NCI-H1048 (cell line): ENCODE measurements at regions not wholly inside any gene's neighbourhood (a gene's known extent, or its start where the extent isn't known, plus 50 kb on each side); places are given as distances from the start of the nearest gene placed in this dataset.

Experiments
- DNase-seq: peaks from one replicate; lab custom pipeline; 2025; lab: John Stamatoyannopoulos, UW

DNA sequence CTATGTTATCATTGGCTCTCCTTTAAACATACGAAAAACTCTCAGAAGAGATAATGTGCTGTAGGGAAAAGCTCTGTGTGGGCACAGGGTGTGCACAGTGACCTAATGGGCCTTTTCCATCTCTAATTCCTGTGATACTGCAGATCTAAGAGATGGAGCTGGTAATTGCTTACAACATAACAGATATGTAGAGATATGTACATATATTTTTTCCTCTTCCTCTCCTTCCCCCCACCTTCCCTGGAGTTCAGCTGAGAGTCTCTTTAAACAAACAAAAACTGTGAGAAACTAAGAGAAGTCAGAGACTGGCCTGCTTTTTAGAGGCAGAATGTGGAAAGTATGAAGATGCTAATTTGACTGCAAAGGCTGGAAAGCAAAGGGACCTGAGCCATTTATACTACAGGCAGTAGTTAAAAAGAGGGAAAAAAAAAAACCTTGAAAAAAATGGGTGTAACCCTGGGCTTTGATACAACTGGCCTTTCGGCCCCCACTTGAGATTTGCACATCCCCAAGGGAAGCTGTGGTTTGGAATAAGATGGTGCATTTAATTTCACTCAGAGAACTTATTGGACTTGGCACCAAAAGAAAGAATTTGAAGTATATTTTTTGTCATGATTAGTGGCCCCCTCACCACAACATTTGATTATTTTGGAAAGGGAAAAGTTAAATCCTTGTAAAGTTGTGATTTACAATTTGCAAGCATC, 502.2 kb upstream of the ZEB2 start:
- DNase-seq, result no peak

DNA sequence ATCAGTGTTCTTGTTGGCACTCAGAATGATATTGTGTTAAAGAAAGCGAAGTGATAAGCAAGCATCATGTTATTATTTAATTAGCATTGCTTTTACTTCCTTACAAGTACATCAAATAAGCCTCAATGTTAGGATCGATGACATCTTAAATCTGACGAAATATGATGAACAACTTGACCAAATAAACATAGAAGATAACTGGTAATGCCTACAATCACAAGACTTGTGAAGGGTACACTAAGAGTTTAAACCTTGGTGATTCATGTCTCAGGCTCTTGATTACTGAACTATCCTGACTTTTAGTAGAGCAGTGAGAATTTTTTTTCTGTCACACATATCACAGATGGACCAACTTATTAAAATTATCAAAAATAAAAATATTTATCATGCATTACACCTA, 500.8 kb upstream of the ZEB2 start:
- no peak for DNase-seq

DNA sequence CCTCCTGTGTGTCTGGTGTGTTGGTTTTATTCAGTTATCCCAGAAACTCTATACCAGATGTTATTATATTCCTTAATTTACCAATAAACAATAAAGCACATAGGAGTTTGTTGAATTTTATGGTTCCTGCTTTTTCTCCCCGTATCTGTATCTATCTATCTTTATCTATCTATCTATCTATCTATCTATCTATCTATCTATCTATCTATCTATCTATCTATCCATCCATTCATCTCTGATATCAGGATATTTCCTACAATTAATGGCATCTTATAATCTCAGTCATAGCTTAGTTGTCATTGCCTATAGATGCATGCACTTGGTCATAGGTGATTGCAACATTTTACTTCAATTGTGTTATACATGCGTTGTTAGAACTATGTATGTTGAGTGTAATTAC, 500.2 kb upstream of the ZEB2 start:
- no peak for DNase-seq

DNA sequence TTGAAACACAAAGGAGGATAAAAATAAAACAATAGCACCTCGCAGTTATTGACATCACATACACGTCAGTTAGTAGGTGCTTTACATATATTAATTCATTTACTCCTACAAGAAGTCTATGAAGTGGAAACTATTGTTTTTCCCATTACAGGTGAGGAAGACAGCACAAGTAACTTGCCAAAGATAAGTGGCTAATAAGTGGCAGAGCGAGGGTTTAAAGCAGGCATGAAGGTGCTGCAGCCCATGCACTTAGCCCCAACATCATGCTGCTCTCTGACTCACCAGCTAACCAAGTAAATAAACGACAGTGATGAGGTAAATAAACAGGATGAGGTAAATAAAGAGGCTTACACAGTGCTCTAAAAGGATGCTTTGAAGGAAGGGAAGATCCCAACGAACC, 498.6 kb upstream of the ZEB2 start:
- DNase-seq, result no peak

DNA sequence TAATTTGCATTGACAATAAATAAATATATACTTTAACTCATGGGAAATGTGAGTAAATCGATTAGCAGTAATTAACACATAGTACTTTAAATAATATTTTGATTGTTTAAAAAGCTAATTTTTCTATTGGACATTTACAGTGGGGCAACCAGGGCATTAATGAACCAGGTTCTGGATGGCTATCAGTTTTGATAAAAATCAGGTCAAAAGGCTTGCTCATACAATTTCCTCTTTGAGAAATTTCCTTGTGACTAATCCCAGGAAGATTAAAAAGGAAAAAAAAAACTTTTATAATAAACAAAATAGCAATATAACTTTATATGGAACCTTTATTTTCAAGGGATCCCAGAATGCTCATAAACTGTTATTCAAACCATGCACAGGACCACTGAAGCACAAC, 497.2 kb upstream of the ZEB2 start:
- no peak for DNase-seq

DNA sequence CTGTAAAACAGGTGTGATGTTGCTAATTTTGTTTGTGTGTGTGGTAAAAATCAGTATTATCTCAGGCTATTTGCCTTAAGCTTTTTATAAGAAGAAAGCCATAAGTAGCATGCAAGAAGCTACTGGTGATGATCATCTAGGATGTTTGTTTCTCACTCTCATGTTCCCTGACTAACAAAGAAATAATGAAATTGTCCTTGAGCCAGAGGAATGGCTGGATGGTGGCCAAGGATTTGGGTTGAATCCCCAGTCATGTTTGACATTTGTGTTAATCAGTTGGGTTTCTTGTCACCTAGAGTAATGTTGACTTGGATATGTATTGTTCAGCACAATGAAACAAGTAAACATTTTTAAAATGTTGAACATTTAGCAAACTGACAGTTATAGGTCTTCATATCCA, 496.8 kb upstream of the ZEB2 start:
- DNase-seq, result no peak

DNA sequence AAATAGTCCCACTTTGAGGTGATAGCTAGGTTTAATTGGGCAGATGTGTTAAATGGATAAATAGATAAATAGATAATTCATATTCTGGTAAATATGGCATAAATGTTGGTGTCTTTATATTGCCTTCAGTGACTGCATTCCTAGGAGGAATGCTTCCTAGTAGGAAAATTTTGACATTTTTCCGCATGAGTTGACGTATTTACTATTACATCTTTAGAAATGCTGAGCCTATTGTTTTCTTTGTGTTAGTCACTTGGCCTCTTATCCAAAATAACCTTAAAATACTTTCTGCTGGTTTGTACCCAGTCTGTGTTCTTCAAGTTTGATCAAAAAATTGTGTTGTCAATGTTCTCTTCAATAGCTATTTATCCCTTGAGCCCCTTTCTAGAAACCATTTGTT, 495.6 kb upstream of the ZEB2 start:
- DNase-seq, result no peak

DNA sequence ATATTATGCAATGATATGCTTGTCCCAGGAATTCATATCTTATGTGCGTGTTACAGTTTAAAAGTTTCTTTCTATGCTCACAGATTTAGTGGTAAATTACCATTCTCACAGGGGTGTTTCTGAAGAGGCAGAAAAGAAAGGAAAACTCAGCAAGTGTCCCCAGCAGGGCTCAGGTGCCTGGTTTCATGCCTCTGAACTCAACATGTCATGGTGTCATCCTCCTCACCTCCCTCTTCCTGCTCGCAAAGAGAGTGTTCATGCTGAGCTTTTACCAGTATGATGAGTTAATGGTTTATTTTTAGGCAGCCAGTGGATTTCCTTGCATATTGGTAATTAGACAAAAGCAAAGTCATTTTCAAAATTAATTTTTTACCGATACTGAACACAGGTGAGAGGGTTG, 492.9 kb upstream of the ZEB2 start:
- DNase-seq, result no peak

DNA sequence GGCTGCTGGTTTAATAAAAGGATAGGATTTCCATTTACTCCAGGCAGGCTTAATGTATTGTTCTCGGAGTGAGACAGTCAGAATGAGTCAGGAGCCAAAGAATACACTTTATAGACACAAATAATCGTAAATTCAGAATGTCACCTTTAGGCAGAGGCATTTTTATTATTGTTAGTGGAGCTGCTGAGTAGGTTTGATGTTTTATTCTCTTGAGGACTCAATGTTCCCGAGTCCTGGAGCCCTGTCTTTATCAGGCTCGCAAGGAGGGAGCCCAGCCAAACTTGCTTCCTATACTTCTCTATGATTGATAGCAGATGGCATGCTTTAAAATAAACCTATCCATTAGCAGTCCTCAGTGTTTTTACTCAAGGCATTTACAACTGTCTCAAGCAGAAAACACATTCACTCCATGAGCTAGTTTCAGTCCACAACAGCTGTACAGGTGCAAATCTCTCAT, 492.3 kb upstream of the ZEB2 start:
- DNase-seq, result no peak

DNA sequence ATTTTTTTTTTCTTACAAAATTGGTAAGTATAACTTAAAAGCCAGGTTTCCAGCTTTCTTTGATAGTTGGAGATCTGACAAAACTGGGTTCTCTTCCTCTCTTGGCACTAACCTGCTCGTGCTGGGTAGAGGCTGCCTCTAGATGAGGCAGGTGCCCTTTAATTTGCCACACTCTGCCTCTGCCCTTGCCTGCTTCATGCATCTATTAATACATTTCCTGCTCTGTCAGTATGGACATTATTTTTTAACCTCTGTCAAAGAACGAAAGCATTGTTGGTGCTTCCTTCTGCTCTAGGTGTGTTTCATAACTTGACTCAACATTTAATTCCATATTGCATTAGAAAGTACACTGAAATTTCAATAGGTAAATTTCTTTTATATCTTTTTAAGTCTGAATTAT, 490.7 kb upstream of the ZEB2 start:
- no peak for DNase-seq

DNA sequence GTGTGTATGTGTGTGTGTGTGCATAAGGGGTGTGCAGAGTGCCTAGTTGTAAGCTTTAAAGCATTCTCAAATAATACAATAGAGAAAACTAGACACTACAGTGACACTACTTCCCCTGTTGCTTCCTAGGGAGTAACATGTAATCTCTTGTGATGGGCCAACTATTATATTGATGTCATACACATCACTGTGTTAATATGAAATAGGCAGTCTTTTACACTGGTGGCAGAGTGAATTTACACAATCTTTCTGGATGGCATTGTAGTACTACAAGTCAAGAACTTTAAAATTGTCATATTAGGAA, 488.0 kb upstream of the ZEB2 start:
- DNase-seq, result no peak

DNA sequence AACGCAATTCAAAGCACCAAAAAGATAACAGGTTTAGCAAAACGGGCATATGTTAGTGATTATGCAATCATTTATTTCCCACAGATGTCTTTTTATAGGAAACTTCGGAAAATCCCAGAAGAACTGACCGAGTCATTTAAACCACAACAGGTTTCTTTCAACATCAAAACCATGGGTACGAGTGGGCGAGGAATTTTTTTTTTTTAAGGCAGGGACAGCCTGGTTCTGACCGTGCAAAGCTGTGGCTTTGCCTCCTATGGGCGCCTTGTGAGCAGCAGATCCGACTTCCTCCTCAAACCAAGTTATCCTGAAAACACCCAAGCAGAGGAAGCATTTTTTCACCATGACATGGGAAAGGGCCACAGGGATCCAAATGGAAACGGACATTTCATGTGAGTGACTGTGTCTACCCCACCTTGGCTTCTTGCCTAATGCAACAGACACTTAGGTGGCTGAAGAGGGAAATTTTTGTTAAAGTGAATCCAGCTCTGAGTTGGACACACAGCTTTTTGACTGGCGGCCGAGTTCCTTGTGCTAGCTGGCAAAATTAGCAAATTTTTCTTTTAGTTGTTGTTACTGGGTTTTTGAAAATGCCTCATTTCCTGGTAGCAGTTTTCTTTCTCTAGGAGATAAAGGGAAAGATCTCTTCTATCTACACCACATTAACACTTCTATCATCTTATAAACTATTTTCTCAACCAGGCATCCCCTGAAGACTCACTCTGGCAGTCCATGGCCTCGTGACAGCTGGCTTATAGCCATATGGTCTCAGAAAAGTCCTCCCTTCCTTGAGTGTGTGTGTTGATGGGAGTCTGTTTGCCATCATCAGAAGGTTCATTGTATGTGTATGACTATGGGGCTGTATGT, 487.4 kb upstream of the ZEB2 start:
- DNase-seq, result no peak

DNA sequence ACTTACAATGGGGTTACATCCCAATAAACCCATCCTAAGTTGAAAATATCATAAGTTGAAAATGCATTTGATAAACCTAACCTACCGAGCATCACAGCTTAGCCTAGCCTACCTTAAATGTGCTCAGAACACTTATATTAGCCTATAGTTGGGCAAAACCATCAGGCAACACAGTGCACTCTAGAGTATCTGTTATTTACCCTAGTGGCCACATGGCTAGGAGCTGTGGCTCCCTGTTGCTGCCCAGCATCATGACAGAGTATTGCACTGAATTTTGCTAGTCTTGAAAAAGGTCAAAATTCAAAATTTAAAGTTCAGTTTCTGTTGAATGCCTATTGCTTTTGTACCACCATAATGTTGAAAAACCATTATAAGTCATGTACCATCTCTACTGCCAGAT, 482.7 kb upstream of the ZEB2 start:
- DNase-seq, result no peak

DNA sequence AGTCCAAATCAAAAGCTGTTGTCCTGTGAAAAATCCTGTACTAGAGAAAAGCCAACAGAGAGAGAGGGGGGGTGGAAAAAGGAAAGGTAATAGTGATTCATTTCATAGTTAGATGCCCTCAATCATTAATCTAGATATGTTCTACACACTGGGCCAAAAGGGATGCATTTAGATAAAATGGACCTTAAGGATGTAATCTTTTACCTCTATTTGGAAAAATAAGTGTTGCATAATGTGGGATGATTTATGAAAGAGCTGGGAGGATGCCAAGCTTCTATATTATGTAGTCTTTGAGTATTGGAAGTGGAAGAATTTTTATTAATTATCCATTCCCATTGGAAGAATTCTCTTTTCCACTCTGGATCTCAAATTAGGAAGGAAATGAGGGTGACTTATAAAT, 480.5 kb upstream of the ZEB2 start:
- no peak for DNase-seq

DNA sequence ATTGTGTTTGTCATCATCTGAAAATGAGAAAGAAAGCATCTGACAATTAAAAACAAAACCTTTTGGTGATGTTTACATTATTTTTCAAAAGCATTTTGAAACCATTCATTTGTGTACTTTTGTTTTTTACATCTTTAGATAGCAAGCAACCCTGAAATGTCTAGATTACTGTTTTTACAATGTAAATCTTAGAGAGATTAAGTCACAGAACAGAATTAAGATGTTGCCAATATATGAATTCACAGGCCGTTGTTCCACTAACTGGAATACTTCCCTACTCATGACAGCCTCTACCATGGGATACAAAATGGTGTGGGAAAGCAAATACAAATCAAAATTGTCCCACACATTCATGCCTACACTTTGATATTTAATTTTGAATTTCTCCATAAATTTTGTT, 480.0 kb upstream of the ZEB2 start:
- no peak for DNase-seq

DNA sequence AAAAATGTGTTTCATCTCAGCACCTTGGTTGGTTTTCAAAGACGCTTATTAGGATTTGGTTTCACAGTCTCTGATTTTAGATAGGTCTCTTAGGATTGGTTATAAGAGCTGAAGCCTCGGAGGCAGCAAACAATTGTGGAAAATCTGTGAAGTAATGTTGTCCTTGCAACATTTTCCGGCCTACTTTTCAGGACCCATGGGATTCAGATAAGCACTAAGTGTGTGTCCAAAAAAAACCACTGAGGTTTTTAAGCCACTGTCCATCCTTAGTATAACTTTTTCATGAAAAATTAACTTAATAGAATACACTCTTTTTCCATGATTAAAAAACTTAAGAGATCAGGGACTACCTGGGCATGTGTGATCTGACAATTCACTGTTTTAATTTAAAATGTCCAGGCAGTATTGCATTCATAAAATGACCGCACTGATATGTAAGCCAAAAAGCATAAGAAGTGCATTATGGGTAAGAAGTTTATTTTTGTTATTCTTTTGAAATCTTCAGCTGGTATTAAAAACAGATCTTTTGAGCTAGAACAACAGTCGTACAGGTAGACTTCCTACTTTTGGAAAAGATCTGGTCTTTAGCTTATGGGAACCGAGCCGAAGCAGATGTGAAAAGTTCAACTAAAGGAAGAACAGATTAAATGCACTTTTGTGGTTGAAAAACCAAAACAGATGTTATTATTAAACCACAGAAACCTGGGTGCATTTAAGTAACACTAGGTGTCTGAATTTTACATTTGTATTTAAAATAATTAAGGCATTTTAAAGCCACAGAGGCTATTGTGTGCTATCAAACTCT, 479.4 kb upstream of the ZEB2 start:
- no peak for DNase-seq

DNA sequence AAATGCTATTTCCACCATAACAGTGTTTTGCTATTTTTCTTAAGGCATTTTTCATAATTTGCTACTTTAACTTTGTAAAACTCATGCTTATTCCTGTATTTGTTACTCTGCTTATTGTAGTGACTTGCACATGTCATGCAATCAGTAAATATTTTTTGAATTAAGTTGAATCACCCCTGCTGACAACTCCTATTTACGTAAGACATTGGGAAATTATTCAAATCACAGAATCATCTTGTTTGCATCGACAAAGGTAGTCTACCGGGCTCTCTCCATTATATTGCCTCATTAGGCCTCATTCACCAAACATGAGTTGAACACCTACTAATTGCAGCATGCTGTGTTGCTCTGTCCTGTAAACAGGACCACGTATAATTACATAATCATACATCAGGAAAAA, 478.5 kb upstream of the ZEB2 start:
- DNase-seq, result no peak

DNA sequence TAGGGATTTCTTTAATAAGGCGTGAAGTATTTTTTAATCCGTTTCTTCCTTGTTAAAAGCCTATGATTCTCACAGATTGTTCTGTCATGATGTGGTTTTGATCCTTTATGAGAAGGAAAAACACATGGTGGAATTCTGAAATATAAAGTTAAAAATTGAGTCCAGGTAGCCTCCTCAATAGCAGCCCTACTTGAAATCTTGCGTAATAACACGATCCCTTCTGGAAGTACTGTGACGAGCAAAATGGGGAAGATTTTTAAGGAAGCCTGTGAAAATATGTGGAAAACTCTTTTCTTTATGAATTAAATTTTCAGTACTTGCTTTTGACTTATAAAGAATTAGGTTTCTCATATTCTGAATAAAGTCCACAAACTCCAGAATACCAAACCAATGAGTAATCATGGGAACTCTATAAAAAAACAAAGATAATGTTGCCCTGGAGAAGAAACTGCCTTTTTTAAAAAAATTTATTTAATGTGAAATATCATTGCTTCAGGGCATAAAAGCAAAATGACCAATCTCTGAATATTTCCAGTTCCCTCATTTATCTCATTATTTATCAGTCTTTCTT, 476.4 kb upstream of the ZEB2 start:
- DNase-seq, result no peak

DNA sequence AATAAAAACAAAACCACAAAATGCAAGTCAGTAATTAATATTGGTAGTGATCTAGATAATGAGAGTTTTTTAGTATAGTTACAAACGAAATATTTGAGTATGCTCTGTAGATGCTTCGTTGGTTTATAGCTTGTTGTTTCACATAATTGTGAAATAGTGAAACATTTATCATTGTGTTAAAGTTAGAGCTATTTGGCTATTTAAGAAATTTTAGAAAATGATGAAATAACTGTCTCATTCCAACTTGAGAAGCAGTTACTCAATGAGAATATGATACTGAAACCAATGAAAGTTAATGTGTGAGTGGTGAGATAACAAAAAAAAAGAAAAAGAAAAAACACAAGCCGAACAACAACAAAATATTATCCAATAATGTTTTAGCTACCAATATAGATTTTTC, 475.6 kb upstream of the ZEB2 start:
- DNase-seq, result no peak

DNA sequence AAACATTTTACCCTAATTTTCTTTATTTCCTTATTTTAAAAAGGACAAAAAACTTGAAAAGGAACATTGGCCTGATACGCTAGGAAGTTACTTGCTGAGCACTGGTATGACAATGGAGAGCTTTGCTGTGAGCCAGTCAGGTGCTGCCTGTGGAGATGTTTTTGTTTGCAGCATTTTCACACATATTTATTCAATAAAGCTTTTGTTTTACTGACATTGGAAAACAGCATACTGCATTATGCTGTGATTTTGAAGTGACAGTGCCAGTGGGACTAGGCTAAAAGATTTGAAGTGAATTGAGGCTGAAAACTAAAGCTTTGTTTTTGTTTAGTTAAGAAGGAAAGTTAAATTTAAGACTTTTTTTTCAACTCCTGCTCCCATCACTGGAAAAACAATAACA, 470.7 kb upstream of the ZEB2 start:
- no peak for DNase-seq

DNA sequence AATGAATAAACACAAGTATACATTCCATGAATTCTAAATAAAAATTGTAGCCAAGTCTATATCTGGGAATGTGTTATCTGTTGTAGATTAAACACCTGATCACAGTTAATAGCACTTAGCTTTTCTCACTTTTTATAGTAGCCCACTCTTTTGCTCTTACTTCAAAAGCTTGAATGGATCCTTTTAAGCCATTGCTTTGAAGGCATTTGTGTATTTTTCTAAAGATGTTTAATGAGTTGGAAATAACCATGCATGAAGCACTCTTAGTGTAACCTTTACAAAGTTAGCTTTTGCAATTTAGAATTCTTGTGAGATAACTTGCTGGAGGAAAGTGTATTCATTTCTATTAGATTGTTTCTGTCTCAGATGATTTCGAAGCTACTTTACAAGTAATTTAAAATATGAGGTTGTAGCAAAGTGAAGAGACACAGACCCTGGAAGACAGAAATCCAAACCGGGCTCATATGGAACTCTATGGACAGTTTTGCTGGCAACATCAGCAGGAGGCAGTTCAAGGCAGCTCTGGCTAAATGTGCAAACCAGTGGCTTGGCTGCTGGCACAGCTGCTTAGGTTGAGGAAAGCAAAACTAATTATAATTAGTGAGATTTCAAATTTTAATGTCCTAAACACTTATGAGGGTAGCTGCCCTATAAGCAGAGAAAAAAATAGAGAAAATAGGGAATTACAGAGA, 469.8 kb upstream of the ZEB2 start:
- DNase-seq, result no peak

DNA sequence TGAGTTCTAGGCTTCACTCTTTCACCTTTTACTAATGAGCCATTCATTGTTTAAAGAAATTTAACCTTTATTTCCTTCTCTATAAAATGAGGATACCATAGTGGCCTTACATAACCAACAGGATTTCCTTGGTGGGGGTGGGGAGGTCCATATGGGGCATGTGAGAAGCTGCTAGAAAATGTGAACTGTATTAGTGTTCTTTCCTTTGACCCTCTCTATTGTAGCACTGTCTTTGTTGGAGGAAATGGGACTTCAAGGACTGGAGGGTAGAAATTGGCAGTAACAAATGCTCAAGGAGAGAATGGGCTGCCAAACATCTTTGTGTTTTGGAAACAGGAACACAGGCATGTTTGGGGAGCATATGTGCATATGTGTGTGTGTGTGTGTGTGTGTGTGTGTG, 468.7 kb upstream of the ZEB2 start:
- DNase-seq, result no peak
